Mesenchymal stem cell (in vitro differentiated cells and primary cell): ENCODE measurements at regions not wholly inside any gene's neighbourhood (a gene's known extent, or its start where the extent isn't known, plus 50 kb on each side); places are given as distances from the start of the nearest gene placed in this dataset.

ENCODE experiments used
- DNase-seq: peaks from one replicate; pipeline ENCODE4 v3.0.0-alpha.2; 2013
- H2AFZ ChIP-seq: one replicate; pipeline ENCODE4 v1.6.1; 2013; ENCODE audit warnings: low read depth, mild to moderate bottlenecking, control low read depth, inconsistent platforms, low read length, moderate library complexity
- H2AK5ac ChIP-seq: 2 replicates; pipeline ENCODE4 v1.6.1; 2013; ENCODE audit warnings: low read length, moderate library complexity, mild to moderate bottlenecking, inconsistent platforms; ENCODE audit not compliant: severe bottlenecking
- H2BK120ac ChIP-seq: one replicate; pipeline ENCODE4 v1.6.1; 2013; ENCODE audit warnings: low read depth, mild to moderate bottlenecking, inconsistent platforms, low read length, moderate library complexity
- H2BK12ac ChIP-seq, 2 experiments: one replicate each; pipeline ENCODE4 v1.6.1; 2013; ENCODE audit warnings: inconsistent platforms in 2 of 2, low read length in 2 of 2, mild to moderate bottlenecking in 2 of 2, moderate library complexity in 2 of 2, control low read depth in 1 of 2
- H2BK15ac ChIP-seq: one replicate; pipeline ENCODE4 v1.6.1; 2013; ENCODE audit warnings: mild to moderate bottlenecking, low read depth, inconsistent platforms; ENCODE audit not compliant: poor library complexity, severe bottlenecking
- H2BK5ac ChIP-seq: 2 replicates; pipeline ENCODE4 v1.6.1; 2013; ENCODE audit warnings: low read depth, mild to moderate bottlenecking, low read length, control low read depth, inconsistent platforms; ENCODE audit not compliant: poor library complexity, severe bottlenecking
- H3K14ac ChIP-seq, 2 experiments: one replicate each; pipeline ENCODE4 v1.6.1; 2013; ENCODE audit warnings: inconsistent platforms in 2 of 2, low read length in 2 of 2, control low read depth in 1 of 2, mild to moderate bottlenecking in 1 of 2, moderate library complexity in 1 of 2
- H3K18ac ChIP-seq, 2 experiments: one replicate each; pipeline ENCODE4 v1.6.1; 2013; ENCODE audit warnings: inconsistent platforms in 2 of 2, low read length in 2 of 2, control low read depth in 1 of 2, low read depth in 1 of 2, mild to moderate bottlenecking in 1 of 2
- H3K23ac ChIP-seq, 2 experiments: one replicate each; pipeline ENCODE4 v1.6.1; 2013; ENCODE audit warnings: inconsistent platforms in 2 of 2, low read length in 2 of 2, mild to moderate bottlenecking in 2 of 2, moderate library complexity in 2 of 2, control low read depth in 1 of 2
- H3K27ac ChIP-seq: 2 replicates; pipeline ENCODE4 v1.5.1; 2013; ENCODE audit warnings: mild to moderate bottlenecking, moderate library complexity, low read length, control low read depth, inconsistent platforms; ENCODE audit not compliant: poor library complexity, severe bottlenecking
- H3K27me3 ChIP-seq, 2 experiments: 2 replicates each; pipeline versions ENCODE4 v1.6.1 to v1.7.0; 2013; ENCODE audit warnings: low read length in 2 of 2, mild to moderate bottlenecking in 2 of 2, moderate library complexity in 2 of 2, control low read depth in 1 of 2, inconsistent platforms in 1 of 2; ENCODE audit not compliant: control insufficient read depth in 1 of 2, insufficient read depth in 1 of 2
- H3K36me3 ChIP-seq, 2 experiments: 2 replicates each; pipeline versions ENCODE4 v1.6.1 to v1.7.0; 2013; ENCODE audit warnings: low read length in 2 of 2, control low read depth in 1 of 2, inconsistent platforms in 1 of 2, low read depth in 1 of 2, mild to moderate bottlenecking in 1 of 2; ENCODE audit not compliant: insufficient read depth in 2 of 2, control insufficient read depth in 1 of 2
- H3K4ac ChIP-seq, 2 experiments: one replicate each; pipeline ENCODE4 v1.6.1; 2013; ENCODE audit warnings: inconsistent platforms in 2 of 2, low read length in 2 of 2, mild to moderate bottlenecking in 2 of 2, moderate library complexity in 2 of 2, control low read depth in 1 of 2, low read depth in 1 of 2
- H3K4me1 ChIP-seq: 2 replicates; pipeline ENCODE4 v1.6.1; 2013; ENCODE audit warnings: low read depth, low read length, control low read depth; ENCODE audit not compliant: control insufficient read depth, insufficient read depth
- H3K4me2 ChIP-seq: 2 replicates; pipeline ENCODE4 v1.6.1; 2013; ENCODE audit warnings: low read length, mild to moderate bottlenecking, inconsistent platforms; ENCODE audit not compliant: poor library complexity, severe bottlenecking
- H3K4me3 ChIP-seq, 2 experiments: 2 replicates each; pipeline versions ENCODE4 v1.5.1 to v1.7.0; 2013; ENCODE audit warnings: low read length in 2 of 2, mild to moderate bottlenecking in 2 of 2, control low read depth in 1 of 2, low read depth in 1 of 2; ENCODE audit not compliant: insufficient read depth in 1 of 2
- H3K79me1 ChIP-seq: replicated peaks from 2 replicates; pipeline ENCODE4 v1.6.1; 2013; ENCODE audit warnings: mild to moderate bottlenecking, control low read depth, low read length, inconsistent platforms; ENCODE audit not compliant: poor library complexity, severe bottlenecking
- H3K9ac ChIP-seq: 2 replicates; pipeline ENCODE4 v1.7.0; 2013; ENCODE audit warnings: mild to moderate bottlenecking, low read length, moderate library complexity
- H3K9me3 ChIP-seq: 2 replicates; pipeline ENCODE4 v1.7.0; 2013; ENCODE audit warnings: mild to moderate bottlenecking, low read length; ENCODE audit not compliant: control insufficient read depth
- H4K8ac ChIP-seq: one replicate; pipeline ENCODE4 v1.6.1; 2013; ENCODE audit warnings: inconsistent platforms, mild to moderate bottlenecking, low read length, moderate library complexity
- H4K91ac ChIP-seq: one replicate; pipeline ENCODE4 v1.6.1; 2013; ENCODE audit warnings: mild to moderate bottlenecking, low read length, inconsistent platforms
- WGBS: methylation state at CpG from one replicate; pipeline ENCODE4 v1.1.7; 2013; ENCODE audit warnings: mixed read lengths; 5-methylcytosine and 5-hydroxymethylcytosine counted together

- peak overlapping the region in 1 of 2 experiments; percentile 66 for H3K18ac ChIP-seq
- DNase-seq, result peak; percentile 99
- no peak overlapping the region for H4K91ac ChIP-seq
- WGBS, result 30% methylated on average over 5 of the region's 8 CpGs
- H2AFZ ChIP-seq, result no peak overlapping the region
- H2BK5ac ChIP-seq, result no peak overlapping the region
- peak overlapping the region; percentile 89 for H3K27ac ChIP-seq
- no peaks in the 10 kb centered on the region for H3K36me3 ChIP-seq
- no peaks in the 10 kb centered on the region for H3K79me1 ChIP-seq
- H2BK15ac ChIP-seq, result no peak overlapping the region
- peak overlapping the region in 1 of 2 experiments; percentile 78 for H3K4ac ChIP-seq
- no peak overlapping the region for H4K8ac ChIP-seq
- H3K27me3 ChIP-seq, result no peaks in the 10 kb centered on the region
- no peaks in the 10 kb centered on the region for H3K9me3 ChIP-seq
- H2BK12ac ChIP-seq, result peak overlapping the region in 1 of 2 experiments; percentile 72
- H3K4me3 ChIP-seq, result peak overlapping the region in 1 of 2 experiments; percentile 40
- H3K9ac ChIP-seq, result peak overlapping the region; percentile 77
- no peak overlapping the region for H3K23ac ChIP-seq
- H3K4me2 ChIP-seq, result peak overlapping the region; percentile 1
- peaks cover 3% of the 10 kb centered on the region for H3K4me1 ChIP-seq
- H2BK120ac ChIP-seq, result no peak overlapping the region
- H3K14ac ChIP-seq, result no peak overlapping the region
- H2AK5ac ChIP-seq, result peak overlapping the region; percentile 80
Observed at GRCh38 chr4:147103403-147103946, 157.8 kb upstream of the TTC29 start.

- H3K9ac ChIP-seq, result no peak overlapping the region
- no peaks in the 10 kb centered on the region for H3K36me3 ChIP-seq
- no peak overlapping the region for H3K23ac ChIP-seq
- no peak overlapping the region for H2BK15ac ChIP-seq
- H3K14ac ChIP-seq, result peak overlapping the region in 1 of 2 experiments; percentile 50
- H3K4me2 ChIP-seq, result no peak overlapping the region
- no peak overlapping the region for H3K4me3 ChIP-seq
- no peaks in the 10 kb centered on the region for H3K27me3 ChIP-seq
- WGBS, result 64% methylated on average over 2 of the region's 2 CpGs
- peak overlapping the region; percentile 62 to 94 for H2BK12ac ChIP-seq
- peak overlapping the region; percentile 50 for H2BK120ac ChIP-seq
- H3K4me1 ChIP-seq, result peaks cover 3% of the 10 kb centered on the region
- no peak for DNase-seq
- H3K27ac ChIP-seq, result no peak overlapping the region
- peak overlapping the region; percentile 41 for H2AK5ac ChIP-seq
- no peak overlapping the region for H4K91ac ChIP-seq
- H2BK5ac ChIP-seq, result no peak overlapping the region
- peak overlapping the region; percentile 15 to 76 for H3K18ac ChIP-seq
- no peaks in the 10 kb centered on the region for H3K79me1 ChIP-seq
- no peaks in the 10 kb centered on the region for H3K9me3 ChIP-seq
- no peak overlapping the region for H3K4ac ChIP-seq
- no peak overlapping the region for H2AFZ ChIP-seq
- peak overlapping the region; percentile 45 for H4K8ac ChIP-seq
Observed at GRCh38 chr4:147104768-147105167, 159.1 kb upstream of the TTC29 start.

DNA sequence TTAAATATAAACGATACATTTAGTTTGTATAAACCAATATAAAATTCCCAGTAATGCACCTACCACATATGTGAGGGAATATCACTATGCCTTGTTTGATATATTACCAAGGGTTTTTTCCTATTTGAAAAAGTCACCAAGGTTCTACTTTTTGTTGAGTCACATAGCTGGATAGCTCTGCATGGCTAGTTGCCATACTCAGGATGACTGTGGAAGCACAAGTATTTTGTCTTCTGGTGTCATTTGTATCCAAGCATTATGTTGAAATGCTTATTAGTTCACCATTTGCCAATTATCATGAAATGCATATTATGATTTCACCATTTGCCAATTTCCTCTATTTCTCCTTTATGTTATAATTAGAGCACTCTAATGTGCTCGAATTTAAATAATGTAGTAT, 162.7 kb upstream of the TTC29 start:
- WGBS, result no CpG with 5 or more reads among the region's 2 CpGs

GRCh38 chr4:147109800-147110199, 164.1 kb upstream of the TTC29 start:
- no peak for DNase-seq
- Histone ChIP-seq H2BK120ac (no peak overlapping the region), H4K8ac (no peak overlapping the region), H3K27me3 (no peaks in the 10 kb centered on the region), H2AFZ (no peak overlapping the region), H3K14ac (no peak overlapping the region), H3K4ac (no peak overlapping the region), H3K18ac (no peak overlapping the region), H3K23ac (no peak overlapping the region), H3K4me2 (no peak overlapping the region), H3K4me1 (no peaks in the 10 kb centered on the region), H2BK5ac (no peak overlapping the region), H2AK5ac (no peak overlapping the region), H3K9ac (no peak overlapping the region), H4K91ac (no peak overlapping the region), H3K27ac (no peak overlapping the region), H3K9me3 (no peaks in the 10 kb centered on the region), H2BK12ac (no peak overlapping the region), H3K36me3 (no peaks in the 10 kb centered on the region), H3K79me1 (no peaks in the 10 kb centered on the region), H2BK15ac (no peak overlapping the region), H3K4me3 (no peak overlapping the region)
- WGBS, result 87% methylated on average over 1 of the region's 1 CpG

More for the DNA sequence above, 162.7 kb upstream of the TTC29 start:
- Histone ChIP-seq H2AK5ac (no peak overlapping the region), H2AFZ (no peak overlapping the region), H3K23ac (no peak overlapping the region), H2BK12ac (no peak overlapping the region), H3K9me3 (no peaks in the 10 kb centered on the region), H3K4me3 (no peak overlapping the region), H3K36me3 (no peaks in the 10 kb centered on the region), H2BK15ac (no peak overlapping the region), H3K18ac (no peak overlapping the region), H4K91ac (no peak overlapping the region), H4K8ac (no peak overlapping the region), H3K9ac (no peak overlapping the region), H3K4me1 (no peaks in the 10 kb centered on the region), H3K79me1 (no peaks in the 10 kb centered on the region), H3K14ac (no peak overlapping the region), H3K4me2 (no peak overlapping the region), H2BK120ac (no peak overlapping the region), H3K27ac (no peak overlapping the region), H2BK5ac (no peak overlapping the region), H3K4ac (no peak overlapping the region), H3K27me3 (no peaks in the 10 kb centered on the region)
- peak; percentile 44 for DNase-seq
